HPDE6-E6E7 (cell line): ENCODE measurements at regions not wholly inside any gene's neighbourhood (a gene's known extent, or its start where the extent isn't known, plus 50 kb on each side); places are given as distances from the start of the nearest gene placed in this dataset.

Source experiments
- DNase-seq: peaks from one replicate; pipeline ENCODE4 v3.0.0; 2011; ENCODE audit warnings: missing footprints; ENCODE audit errors: extremely low spot score

GRCh38 chr13:111038887-111039286 lies 76.2 kb upstream of the ARHGEF7 start:
- DNase-seq = no peak

DNA sequence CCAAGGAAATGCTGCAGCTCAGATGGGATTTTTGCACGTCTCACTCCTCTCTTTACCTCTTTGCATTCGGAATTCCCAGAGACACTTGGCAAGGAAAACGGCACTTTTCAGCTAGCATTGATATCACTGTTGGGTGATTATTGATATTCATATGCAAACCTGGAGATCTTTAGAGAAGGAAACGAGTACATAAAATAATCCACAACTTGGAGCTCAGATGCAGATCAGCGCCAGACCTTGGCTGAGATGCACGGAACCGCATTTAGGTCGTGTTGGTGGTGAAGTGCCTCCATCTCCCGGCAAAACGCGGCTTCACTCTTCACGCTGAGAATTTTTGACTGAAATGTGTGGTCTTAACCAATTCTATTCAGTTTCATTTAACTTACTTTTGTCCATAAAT lies 77.2 kb upstream of the ARHGEF7 start:
- no peak for DNase-seq

- DNase-seq = no peak
These were observed 78.4 kb upstream of the ARHGEF7 start for GRCh38 chr13:111036665-111037064.

- no peak for DNase-seq
These were observed 79.2 kb upstream of the ARHGEF7 start for GRCh38 chr13:111035861-111036260.

GRCh38 chr13:111034811-111035210 lies 80.3 kb upstream of the ARHGEF7 start:
- DNase-seq = no peak

- no peak for DNase-seq
These were observed 81.7 kb upstream of the ARHGEF7 start for GRCh38 chr13:111033172-111034130.

DNA sequence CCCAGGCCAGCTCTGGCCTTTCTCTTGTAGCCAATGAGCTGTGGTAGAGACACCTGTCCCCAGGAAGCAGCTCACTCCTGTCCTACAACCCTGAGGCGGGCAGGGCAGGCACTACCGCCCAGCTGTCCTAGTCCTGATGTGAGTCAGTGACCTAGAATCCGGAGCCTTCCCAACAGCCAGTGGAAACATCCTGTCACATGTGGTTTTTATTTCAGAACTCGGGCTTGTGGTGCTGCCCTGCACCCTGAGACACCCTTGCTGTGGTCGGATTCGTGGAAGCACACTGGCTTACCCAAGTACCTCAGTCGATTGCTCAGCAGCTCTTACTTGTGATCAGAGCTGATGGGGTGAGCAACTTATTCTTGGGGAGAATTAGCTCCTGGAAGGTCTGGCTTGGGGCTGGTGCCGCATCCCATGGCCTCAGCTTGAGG lies 83.6 kb upstream of the ARHGEF7 start:
- no peak for DNase-seq

DNA sequence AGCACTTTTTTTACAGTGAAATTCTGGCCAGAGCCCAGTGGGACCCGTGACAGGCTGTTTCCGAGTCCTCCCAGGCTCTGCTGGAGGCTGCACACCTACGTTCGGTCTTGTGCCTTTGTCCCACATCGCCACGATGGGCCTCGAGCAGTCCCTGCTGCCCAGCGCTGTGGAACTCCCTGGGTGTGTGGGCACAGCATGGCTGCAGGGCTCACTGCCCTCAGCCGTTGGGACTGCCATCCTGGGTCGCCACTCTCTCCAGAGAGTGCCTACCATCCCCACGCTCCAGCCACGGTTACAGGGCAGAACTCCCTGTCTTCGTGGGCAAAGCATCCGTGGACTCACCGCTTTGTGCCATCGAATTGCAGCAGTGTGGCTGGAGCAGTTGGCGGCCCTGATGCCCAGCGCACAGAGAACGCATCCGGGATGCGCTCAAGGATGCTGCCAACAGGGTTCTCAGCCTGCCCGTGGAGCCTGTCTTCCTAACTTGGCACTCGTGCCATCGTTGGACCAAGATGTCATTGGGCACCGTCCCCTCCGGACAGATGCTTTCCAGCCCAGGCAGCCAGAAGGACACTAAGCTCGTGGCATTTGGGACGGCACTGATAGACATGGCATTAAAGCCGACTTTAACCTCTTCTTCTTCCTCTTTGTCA lies 85.0 kb upstream of the ARHGEF7 start:
- no peak for DNase-seq

GRCh38 chr13:111027458-111028439 lies 87.4 kb upstream of the ARHGEF7 start:
- no peak for DNase-seq

- no peak for DNase-seq
These were observed 89.8 kb upstream of the ARHGEF7 start for GRCh38 chr13:111025310-111025709.

DNA sequence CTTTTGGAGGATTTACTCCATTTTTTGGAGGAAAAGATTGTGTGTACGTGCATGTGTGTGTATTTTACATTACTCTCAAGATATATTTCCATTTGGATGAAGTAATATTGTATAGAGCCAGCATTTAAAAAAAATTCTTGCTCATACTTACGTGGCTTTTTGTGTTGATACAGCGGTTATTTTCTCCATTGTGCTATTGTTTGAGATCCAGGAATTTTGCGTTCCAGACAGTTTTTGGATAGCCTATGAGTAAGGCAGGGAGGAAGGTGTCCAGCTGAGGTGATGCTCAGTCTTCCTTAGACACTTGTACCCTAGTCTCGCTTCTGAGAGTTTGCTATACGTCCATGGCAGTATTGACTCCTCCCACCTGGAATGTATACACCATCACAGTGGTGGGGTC lies 92.2 kb upstream of the ARHGEF7 start:
- DNase-seq = no peak

DNA sequence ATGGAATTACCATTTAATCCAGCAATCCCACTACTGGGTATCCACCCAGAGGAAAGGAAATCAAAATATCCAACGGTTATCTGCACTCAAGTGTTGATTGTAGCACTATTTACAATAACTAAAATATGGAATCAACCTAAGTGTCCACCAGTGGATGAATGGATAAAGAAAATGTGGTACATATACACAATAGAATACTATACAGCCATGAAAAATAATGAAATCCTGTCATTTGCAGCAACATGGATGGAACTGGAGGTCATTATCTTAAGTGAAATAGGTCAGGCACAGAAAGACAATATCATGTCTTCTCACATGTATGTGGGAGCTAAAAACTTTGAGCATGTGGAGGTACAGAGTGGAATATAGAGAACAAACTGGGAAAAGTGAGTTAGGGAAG lies 92.9 kb upstream of the ARHGEF7 start:
- DNase-seq = no peak

DNA sequence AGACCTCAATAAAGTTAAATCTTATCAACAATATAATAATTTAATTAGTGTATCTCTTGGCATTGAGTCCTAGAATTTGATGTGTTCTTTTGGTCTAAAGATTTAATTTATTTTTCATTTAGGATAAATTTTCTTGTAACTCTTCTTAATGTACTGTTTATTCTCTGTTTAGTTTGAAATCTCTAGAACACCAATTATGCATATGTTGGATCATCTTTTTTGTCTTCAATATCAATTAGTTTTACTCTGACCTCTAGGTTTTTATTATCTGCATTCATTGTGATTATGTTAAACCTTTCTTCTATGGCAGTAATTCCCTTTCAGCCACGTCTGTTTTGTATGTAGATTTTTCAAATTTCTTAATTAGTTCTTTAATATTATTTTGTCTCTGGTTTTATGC lies 93.8 kb upstream of the ARHGEF7 start:
- DNase-seq = no peak

DNA sequence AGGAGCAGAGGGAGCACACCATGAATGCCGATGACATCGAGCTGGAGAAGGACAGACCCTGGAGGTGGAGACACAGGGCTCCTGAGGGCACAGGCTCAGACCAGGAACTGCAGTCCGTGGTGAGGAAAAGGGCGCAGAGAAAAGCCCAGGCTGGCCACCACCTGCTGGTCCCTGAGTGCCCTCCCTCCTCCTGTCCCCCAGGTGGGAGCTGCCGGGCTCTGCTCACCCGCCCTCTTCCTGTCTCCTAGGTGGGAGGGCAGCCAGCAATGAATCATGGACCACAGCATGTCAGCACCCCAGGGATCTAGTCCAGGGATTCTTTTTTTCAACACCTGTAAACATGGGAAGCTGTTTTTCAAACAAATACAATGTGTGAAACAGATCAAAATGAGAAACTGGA lies 94.6 kb upstream of the ARHGEF7 start:
- DNase-seq = no peak

GRCh38 chr13:111020021-111020420 lies 95.1 kb upstream of the ARHGEF7 start:
- no peak for DNase-seq

GRCh38 chr13:111017755-111018459 lies 97.2 kb upstream of the ARHGEF7 start:
- DNase-seq = no peak

DNA sequence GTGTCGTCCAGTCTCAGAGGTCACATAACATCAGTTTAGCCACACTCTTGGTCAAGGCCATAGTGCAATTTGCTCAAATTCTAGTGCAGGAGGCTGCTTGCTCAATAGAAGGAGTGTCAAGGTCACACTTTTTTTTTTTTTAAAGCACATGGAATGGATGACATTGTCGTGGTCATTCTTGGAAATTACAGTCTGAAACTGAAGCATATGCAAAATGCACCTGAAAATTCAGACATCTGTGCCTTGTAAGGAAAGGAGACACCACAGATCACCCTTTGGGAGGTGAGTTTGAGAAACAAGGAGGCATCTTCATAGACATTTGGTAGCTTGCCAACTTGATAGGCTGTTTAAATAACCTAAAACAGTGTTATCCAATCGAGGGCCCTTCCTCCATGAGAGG lies 98.3 kb upstream of the ANKRD10 start:
- no peak for DNase-seq

GRCh38 chr13:111011899-111012298 lies 97.0 kb upstream of the ANKRD10 start:
- no peak for DNase-seq

DNA sequence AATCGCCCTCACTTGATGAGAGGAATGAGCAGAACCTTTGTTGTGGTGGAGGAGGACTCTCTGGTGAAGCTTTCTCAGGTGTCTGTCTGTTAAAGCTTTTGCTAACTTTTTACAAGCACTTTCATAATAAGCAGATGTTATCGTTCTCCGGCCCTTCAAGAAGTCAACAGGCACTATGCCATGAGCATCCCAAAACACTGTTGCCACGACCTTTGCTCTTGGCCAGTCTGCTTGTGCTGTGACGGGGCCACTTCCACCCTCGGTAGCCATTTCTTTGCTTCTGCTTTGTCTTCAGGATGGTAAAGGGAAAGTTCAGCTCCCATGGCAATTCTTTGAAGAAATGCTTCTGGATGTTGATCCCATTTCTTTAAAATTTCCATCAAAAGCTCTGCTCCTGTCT lies 93.5 kb upstream of the ANKRD10 start:
- no peak for DNase-seq

- DNase-seq = no peak
These were observed 92.3 kb upstream of the ANKRD10 start for GRCh38 chr13:111007209-111007608.

- no peak for DNase-seq
These were observed 91.7 kb upstream of the ANKRD10 start for GRCh38 chr13:111006506-111007031.
